PC-9 (cell line): ENCODE measurements at regions not wholly inside any gene's neighbourhood (a gene's known extent, or its start where the extent isn't known, plus 50 kb on each side); places are given as distances from the start of the nearest gene placed in this dataset.

Source experiments
- BruUV-seq: library from RNA; stranded (reverse); fragments of 400-500 nt; replicated peaks from 2 replicates; lab custom pipeline; 2021; lab: Mats Ljungman, UMichigan
- CTCF ChIA-PET: fragments of 300-600 bp; sonication (Branson Sonifier 250); formaldehyde crosslinking; loops from one replicate; lab custom pipeline; 2022; ENCODE audit warnings: antibody characterized with exemption; lab: Charles Lee
- POLR2A ChIA-PET: fragments of 300-600 bp; sonication (Branson Sonifier 250); formaldehyde crosslinking; loops from one replicate; lab custom pipeline; 2022; ENCODE audit warnings: antibody characterized with exemption; ENCODE audit not compliant: unreplicated experiment; lab: Charles Lee
- DNase-seq, 2 experiments: peaks; one replicate each; pipeline versions ENCODE4 v3.0.0 to v3.0.0-alpha.2; 2015 to 2022; ENCODE audit warnings: mixed read lengths in 1 of 2
- H2AFZ ChIP-seq: fragments of 200-600 bp; sonication (generic); 2 replicates; pipeline ENCODE4 v1.8.1; 2017; ENCODE audit warnings: antibody characterized with exemption
- H3F3A ChIP-seq: fragments of 200-600 bp; sonication (generic); 2 replicates; pipeline ENCODE4 v1.8.1; 2017; ENCODE audit warnings: antibody characterized with exemption, mild to moderate bottlenecking, low read depth; ENCODE audit not compliant: insufficient read depth
- H3K27ac ChIP-seq: fragments of 200-600 bp; sonication (generic); 2 replicates; pipeline ENCODE4 v1.6.1; 2016; ENCODE audit warnings: mixed run types
- H3K27me3 ChIP-seq: fragments of 200-600 bp; sonication (generic); 2 replicates; pipeline ENCODE4 v1.6.1; 2016; ENCODE audit warnings: low read depth, mixed run types; ENCODE audit not compliant: insufficient read depth
- H3K36me3 ChIP-seq: fragments of 200-600 bp; sonication (generic); 2 replicates; pipeline ENCODE4 v1.6.1; 2016; ENCODE audit warnings: low read depth, mixed run types
- H3K4me1 ChIP-seq: fragments of 200-600 bp; sonication (generic); replicated peaks from 2 replicates; pipeline ENCODE4 v1.6.1; 2016; ENCODE audit warnings: mixed run types; ENCODE audit not compliant: insufficient read depth
- H3K4me2 ChIP-seq: fragments of 200-600 bp; sonication (generic); 2 replicates; pipeline ENCODE4 v1.6.1; 2017; ENCODE audit warnings: mixed run types
- H3K4me3 ChIP-seq: fragments of 200-600 bp; sonication (generic); 2 replicates; pipeline ENCODE4 v1.6.1; 2016; ENCODE audit warnings: mixed run types
- H3K79me2 ChIP-seq: fragments of 200-600 bp; sonication (generic); 2 replicates; pipeline ENCODE4 v1.6.1; 2017; ENCODE audit warnings: low read depth, mixed run types
- H3K9me2 ChIP-seq: fragments of 200-600 bp; sonication (generic); 2 replicates; pipeline ENCODE4 v1.8.1; 2017; ENCODE audit warnings: mild to moderate bottlenecking; ENCODE audit not compliant: insufficient read depth
- H3K9me3 ChIP-seq: fragments of 200-600 bp; sonication (generic); 2 replicates; pipeline ENCODE4 v1.8.1; 2016; ENCODE audit warnings: low read depth; ENCODE audit not compliant: insufficient read depth
- H4K20me1 ChIP-seq: fragments of 200-600 bp; sonication (generic); 2 replicates; pipeline ENCODE4 v1.8.1; 2017; ENCODE audit not compliant: insufficient read depth
- CTCF ChIP-seq: fragments of 200-600 bp; sonication (generic); conservative IDR thresholded peaks from 2 replicates; pipeline ENCODE4 v1.6.1; 2017; ENCODE audit warnings: mixed run types, antibody characterized with exemption, mild to moderate bottlenecking, moderate library complexity
- EZH2 ChIP-seq: fragments of 200-600 bp; sonication (generic); IDR thresholded peaks from 2 replicates; pipeline ENCODE4 v1.8.0; 2017; ENCODE audit warnings: antibody characterized with exemption, low read depth
- intact Hi-C: fragments of 100-400 bp; cut with micrococcal nuclease; formaldehyde crosslinking; loops from one replicate; pipeline ENCODE4 v1.10.0; 2022; ENCODE audit not compliant: unreplicated experiment

DNA sequence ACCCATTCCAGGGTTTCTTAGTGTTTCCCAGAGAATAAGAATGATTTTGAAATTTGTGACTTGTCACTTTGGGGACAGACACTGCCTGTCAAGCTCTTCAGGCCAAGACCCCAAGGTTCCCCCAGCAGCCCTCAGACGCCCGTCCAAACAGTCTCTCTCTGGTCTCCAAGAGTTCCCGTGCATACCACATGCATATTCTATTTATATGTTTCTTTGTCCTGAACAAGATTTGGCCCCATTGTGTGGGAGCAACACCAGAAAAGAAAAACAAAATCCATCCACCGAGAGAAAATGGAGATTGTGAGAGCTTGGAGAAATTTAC is 52.2 kb upstream of the CTAGE1 start:
- CTCF ChIA-PET = no interaction called here

GRCh38 chr18:22470248-22471235 is 52.8 kb upstream of the CTAGE1 start:
- no peaks in the 10 kb centered on the region for H3K27me3 ChIP-seq
- ChIA-PET CTCF (no interaction called here), POLR2A (no interaction called here)
- TF ChIP-seq CTCF (no peak), EZH2 (no peak)
- DNase-seq = no peak
- no peaks in the 10 kb centered on the region for H3K9me2 ChIP-seq
- intact Hi-C loops = no loop called here
- peaks cover 14% of the 10 kb centered on the region; the same call in 1 of the 2 replicates for H3K9me3 ChIP-seq
- H3K79me2 ChIP-seq = no peaks in the 10 kb centered on the region
- H3K4me2 ChIP-seq = no peak overlapping the region
- H3K36me3 ChIP-seq = no peaks in the 10 kb centered on the region; the same call in 1 of the 2 replicates
- H4K20me1 ChIP-seq = no peaks in the 10 kb centered on the region
- H3F3A ChIP-seq = peaks cover 31% of the 10 kb centered on the region
- no peak overlapping the region for H3K4me3 ChIP-seq
- no peak overlapping the region for H3K27ac ChIP-seq
- no peak overlapping the region for H2AFZ ChIP-seq
- peaks cover 30% of the 10 kb centered on the region for H3K4me1 ChIP-seq
- no TSS peak for BruUV-seq

More for the DNA sequence above, 52.2 kb upstream of the CTAGE1 start:
- POLR2A ChIA-PET = no interaction called here
- TF ChIP-seq EZH2 = no peak
- TF ChIP-seq CTCF = no peak
- BruUV-seq = no TSS peak
- no peaks in the 10 kb centered on the region for H3K79me2 ChIP-seq
- no peaks in the 10 kb centered on the region for H3K27me3 ChIP-seq
- H3K9me2 ChIP-seq = no peaks in the 10 kb centered on the region
- DNase-seq = no peak
- peaks cover 37% of the 10 kb centered on the region for H3K4me1 ChIP-seq
- H3K27ac ChIP-seq = no peak overlapping the region
- H3K9me3 ChIP-seq = peaks cover 14% of the 10 kb centered on the region; the same call in 1 of the 2 replicates
- H4K20me1 ChIP-seq = no peaks in the 10 kb centered on the region
- intact Hi-C loops = loop anchor here (5.0 to 10.0 kb wide), 3 partner anchors 78 to 248 kb away; no protein-coding TSS in a partner anchor
- H3K4me2 ChIP-seq = no peak overlapping the region
- H3K4me3 ChIP-seq = no peak overlapping the region
- peaks cover 35% of the 10 kb centered on the region for H3F3A ChIP-seq
- no peak overlapping the region for H2AFZ ChIP-seq
- no peaks in the 10 kb centered on the region; the same call in 1 of the 2 replicates for H3K36me3 ChIP-seq

DNA sequence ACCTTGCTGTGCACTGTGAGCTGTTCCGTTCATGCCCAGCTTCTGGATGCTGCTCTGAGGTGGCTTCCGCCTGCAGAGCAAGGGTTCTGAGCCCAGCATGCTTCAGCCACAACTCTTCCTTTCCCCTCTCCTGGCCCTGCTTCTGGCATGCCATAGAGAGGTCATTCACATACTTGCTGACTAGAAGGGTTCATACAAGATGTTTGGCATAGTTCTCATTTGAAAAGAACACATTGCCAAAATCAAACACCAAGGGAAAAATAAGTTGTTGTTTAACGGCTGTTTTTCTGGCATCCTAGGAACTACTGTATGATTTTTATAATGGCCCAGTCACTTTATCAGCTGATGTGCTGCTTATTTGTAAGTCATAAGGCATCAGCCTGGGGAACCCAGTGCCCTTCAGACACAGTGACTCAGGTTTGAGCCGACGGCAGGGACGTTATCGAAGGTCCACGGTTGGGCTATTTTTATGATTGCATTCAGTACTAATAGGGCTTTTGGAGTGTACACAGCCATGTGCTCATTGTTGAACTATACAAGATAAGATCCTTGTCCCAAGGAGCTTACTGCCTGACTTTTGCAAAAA is 53.9 kb upstream of the CTAGE1 start:
- no TSS peak for BruUV-seq
- TF ChIP-seq CTCF (no peak), EZH2 (no peak)
- H3K4me2 ChIP-seq = no peak overlapping the region

More for the DNA sequence above, 53.9 kb upstream of the CTAGE1 start:
- H3K4me3 ChIP-seq = no peak overlapping the region
- H3K27me3 ChIP-seq = no peaks in the 10 kb centered on the region
- no peak overlapping the region for H2AFZ ChIP-seq
- no peak for DNase-seq
- H3K79me2 ChIP-seq = no peaks in the 10 kb centered on the region
- CTCF ChIA-PET = no interaction called here
- no peak overlapping the region for H3K27ac ChIP-seq
- no peaks in the 10 kb centered on the region for H3K9me2 ChIP-seq
- no peaks in the 10 kb centered on the region for H4K20me1 ChIP-seq
- peaks cover 22% of the 10 kb centered on the region for H3K4me1 ChIP-seq
- POLR2A ChIA-PET = no interaction called here
- intact Hi-C loops = no loop called here
- peaks cover 14% of the 10 kb centered on the region; the same call in 1 of the 2 replicates for H3K9me3 ChIP-seq
- H3F3A ChIP-seq = peaks cover 23% of the 10 kb centered on the region
- H3K36me3 ChIP-seq = no peaks in the 10 kb centered on the region; the same call in 1 of the 2 replicates
